ENCODE measurements at regions not wholly inside any gene's neighbourhood (a gene's known extent, or its start where the extent isn't known, plus 50 kb on each side); places are given as distances from the start of the nearest gene placed in this dataset.

- DNase-seq (ENCODE audit: low read depth in 2 of 3, low spot score in 2 of 3): no peak
Observed at GRCh38 chr22:26732284-26732683, 74.9 kb downstream of the MIAT start.

GRCh38 chr22:26734339-26735018 is 77.1 kb downstream of the MIAT start:
- no peak for DNase-seq (ENCODE audit: low read depth in 2 of 3, low spot score in 2 of 3)

- DNase-seq (ENCODE audit: low read depth in 2 of 3, low spot score in 2 of 3): no peak
Observed at GRCh38 chr22:26735019-26735409, 77.6 kb downstream of the MIAT start.

- DNase-seq (ENCODE audit: low read depth in 2 of 3, low spot score in 2 of 3): no peak
Observed at GRCh38 chr22:26737262-26737661, 79.9 kb downstream of the MIAT start.

GRCh38 chr22:26740253-26740652 is 82.9 kb downstream of the MIAT start:
- no peak for DNase-seq (ENCODE audit: low read depth in 2 of 3, low spot score in 2 of 3)

GRCh38 chr22:26743149-26743548 is 85.8 kb downstream of the MIAT start:
- no peak for DNase-seq (ENCODE audit: low read depth in 2 of 3, low spot score in 2 of 3)

GRCh38 chr22:26744892-26745808 is 87.8 kb downstream of the MIAT start:
- no peak for DNase-seq (ENCODE audit: low read depth in 2 of 3, low spot score in 2 of 3)

GRCh38 chr22:26746311-26746710 is 88.9 kb downstream of the MIAT start:
- DNase-seq (ENCODE audit: low read depth in 2 of 3, low spot score in 2 of 3): no peak

GRCh38 chr22:26748845-26749244 is 91.5 kb downstream of the MIAT start:
- no peak for DNase-seq (ENCODE audit: low read depth in 2 of 3, low spot score in 2 of 3)

- no peak for DNase-seq (ENCODE audit: low read depth in 2 of 3, low spot score in 2 of 3)
Observed at GRCh38 chr22:26751217-26751616, 93.8 kb downstream of the MIAT start.

GRCh38 chr22:26753125-26753862 is 95.9 kb downstream of the MIAT start:
- DNase-seq (ENCODE audit: low read depth in 2 of 3, low spot score in 2 of 3): no peak

- peak in 2 of 3 donors; percentile 50 to 68 for DNase-seq (ENCODE audit: low read depth in 2 of 3, low spot score in 2 of 3)
Observed at GRCh38 chr22:26756675-26757293, 99.4 kb downstream of the MIAT start.

GRCh38 chr22:26757496-26757895 is 100.1 kb downstream of the MIAT start:
- no peak for DNase-seq (ENCODE audit: low read depth in 2 of 3, low spot score in 2 of 3)

- no peak for DNase-seq (ENCODE audit: low read depth in 2 of 3, low spot score in 2 of 3)
Observed at GRCh38 chr22:26762503-26763472, 105.4 kb downstream of the MIAT start.

GRCh38 chr22:26763633-26764361 is 106.4 kb downstream of the MIAT start:
- no peak for DNase-seq (ENCODE audit: low read depth in 2 of 3, low spot score in 2 of 3)

- no peak for DNase-seq (ENCODE audit: low read depth in 2 of 3, low spot score in 2 of 3)
Observed at GRCh38 chr22:26766510-26767350, 109.3 kb downstream of the MIAT start.

- no peak for DNase-seq (ENCODE audit: low read depth in 2 of 3, low spot score in 2 of 3)
Observed at GRCh38 chr22:26767351-26768155, 110.2 kb downstream of the MIAT start.

Measured in hematopoietic multipotent progenitor cell (in vitro differentiated cells).